GM21367 (cell line): ENCODE measurements at regions not wholly inside any gene's neighbourhood (a gene's known extent, or its start where the extent isn't known, plus 50 kb on each side); places are given as distances from the start of the nearest gene placed in this dataset.
"Not testable (repeated sequence)": the region's sequence is repeated elsewhere in the genome, so short reads cannot be mapped to it uniquely, and the experiment has no call there.

Experiments
- ATAC-seq: cut with Tn5 transposase; IDR thresholded peaks from one replicate; pipeline ENCODE4 v1.9.1; 2021; ENCODE audit not compliant: unreplicated experiment

DNA sequence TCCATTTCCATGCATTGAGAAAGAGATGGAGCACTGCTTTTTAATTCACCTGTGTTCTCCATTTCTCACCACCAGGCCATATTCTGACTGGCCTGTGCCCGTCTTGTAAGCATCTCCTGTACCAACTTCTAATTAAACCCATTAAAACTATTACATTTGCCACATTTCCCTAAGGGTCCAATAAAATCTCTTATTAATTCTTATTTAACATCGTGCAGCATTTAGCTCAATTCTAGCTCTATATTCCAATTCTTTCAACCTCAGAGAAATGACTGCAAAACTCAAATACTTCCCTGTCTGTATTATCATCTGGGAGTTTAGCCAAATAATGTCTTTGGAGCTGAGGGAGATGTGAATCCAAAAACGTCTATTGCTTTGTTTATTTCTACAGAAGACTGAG lies 495.4 kb upstream of the TMEM132C start:
- no peak for ATAC-seq

DNA sequence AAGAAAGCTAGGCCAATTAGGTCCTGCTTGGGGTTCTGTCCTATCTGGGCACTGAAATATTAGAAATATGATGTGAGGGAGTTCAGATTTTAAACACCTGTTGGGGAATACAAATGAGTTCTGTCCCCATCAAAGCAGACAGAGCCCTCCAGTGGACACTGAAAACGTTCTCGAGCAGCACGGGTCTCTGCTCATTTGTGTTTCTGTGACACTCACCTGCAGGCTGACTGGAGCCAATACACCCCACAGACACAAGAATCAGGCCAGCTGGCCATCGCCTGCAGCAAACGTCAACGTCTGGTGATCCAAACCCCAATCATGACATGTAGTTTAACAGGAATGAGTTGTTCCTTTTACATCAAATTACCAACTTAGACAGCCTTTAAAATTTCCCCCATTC lies 493.4 kb upstream of the TMEM132C start:
- no peak for ATAC-seq

DNA sequence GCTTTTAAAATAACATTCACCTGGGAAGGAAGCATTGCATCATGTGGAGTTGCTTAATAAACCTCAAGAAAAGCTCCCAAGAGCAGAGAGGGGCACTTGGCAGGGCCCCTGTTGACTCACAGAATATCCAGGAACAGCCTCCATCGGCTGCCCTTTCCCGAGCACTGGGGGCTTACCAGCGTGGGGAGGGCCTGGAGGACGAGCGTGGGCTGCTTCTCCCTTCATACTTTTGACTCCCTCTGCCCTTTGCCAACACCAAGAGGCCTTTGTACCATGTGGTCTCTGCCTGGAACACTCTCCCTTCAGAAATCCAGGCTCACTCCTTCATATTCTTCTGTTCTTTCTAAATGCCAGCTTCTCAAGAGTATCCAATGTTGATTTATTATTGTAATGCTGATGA lies 492.1 kb upstream of the TMEM132C start:
- no peak for ATAC-seq

DNA sequence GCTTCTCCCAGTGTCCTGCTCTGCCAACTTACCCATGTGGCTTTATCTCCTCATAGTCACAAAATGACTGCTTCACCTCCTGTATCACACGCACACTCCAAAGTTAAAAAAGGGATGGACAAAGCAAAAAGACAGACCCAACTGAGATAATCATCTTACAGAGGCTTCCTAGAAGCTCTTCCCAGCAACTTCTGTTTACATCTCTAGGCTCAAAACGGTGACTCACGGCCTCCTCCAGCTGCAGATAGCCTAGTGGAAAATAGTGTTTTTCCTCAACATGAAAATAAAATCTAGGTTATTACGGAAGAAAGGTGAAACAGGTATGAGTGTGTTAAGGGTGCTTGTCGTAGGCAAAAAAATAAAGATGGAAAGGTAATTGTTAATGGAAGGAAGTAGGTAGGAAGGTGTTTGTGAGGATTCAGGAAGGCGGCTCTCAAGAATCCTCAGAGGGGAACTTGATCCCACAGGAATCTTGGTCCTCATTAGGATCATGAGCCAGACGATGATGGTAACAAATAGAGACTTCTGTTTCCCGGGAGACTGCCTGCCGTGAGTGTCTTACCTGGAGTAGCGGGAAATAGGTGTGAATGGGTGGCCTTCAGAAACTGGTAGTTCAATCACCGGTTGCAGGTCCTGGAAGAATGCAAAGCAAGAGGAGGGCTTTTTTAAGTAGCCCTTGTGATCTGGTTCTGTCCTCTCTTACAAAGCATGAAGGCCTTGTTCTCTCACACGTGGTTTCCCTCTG lies 487.5 kb upstream of the TMEM132C start:
- ATAC-seq, result no peak

DNA sequence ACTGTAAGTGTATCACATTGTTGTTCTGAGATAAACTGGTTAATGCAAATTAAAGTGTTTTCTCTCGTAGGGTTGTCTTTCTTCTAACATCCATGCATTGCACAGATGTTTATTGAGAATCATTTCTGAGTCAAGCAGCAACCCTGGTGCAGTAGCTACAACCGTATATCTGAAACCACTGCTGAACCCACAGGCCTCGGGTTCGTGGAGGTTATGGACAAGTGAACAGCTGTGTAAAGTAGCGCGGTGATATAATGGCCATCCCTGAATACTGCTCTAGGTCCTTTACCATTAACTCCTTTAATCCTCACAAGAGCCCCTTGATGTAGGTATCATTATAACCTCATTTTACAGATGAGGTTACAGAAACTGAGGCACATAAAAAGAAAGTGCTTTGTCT lies 486.1 kb upstream of the TMEM132C start:
- no peak for ATAC-seq

DNA sequence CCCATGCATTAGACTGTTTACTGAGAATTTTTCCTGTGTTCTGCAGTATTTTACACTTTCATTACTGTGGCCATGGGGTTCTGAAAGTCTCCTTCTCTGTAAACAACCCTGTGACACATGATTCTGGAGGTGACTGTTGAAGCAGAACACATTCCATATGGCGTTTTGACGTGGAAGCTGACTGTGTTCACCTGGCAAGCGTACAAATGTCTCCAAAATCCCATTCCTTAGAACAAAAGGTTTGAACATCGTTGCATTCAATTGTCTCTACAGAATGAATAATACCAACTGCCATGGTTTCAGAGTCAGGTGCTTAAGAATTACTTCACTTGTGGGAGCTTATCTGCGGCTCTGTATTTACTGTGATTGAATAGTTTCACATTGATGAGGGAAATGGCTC lies 485.6 kb upstream of the TMEM132C start:
- no peak for ATAC-seq

DNA sequence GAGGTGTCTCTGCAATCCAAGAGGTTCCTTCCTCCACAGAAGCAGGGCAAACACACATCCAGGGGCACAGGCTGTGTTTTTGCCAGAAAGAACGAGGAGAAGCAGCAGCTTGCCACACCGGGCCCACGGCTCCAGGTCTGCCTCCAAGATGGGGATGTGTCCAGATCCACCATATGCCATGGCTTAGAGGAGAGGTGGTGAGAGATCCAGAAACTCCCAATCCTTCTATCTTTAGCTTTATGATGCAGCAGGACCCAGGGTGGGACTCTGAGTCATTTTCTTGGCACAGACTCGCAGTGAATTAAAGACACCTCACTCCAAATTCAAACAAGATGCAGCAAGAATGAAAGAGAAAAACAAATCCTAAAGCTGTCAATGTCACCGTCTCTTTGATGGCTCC lies 481.4 kb upstream of the TMEM132C start:
- no peak for ATAC-seq

DNA sequence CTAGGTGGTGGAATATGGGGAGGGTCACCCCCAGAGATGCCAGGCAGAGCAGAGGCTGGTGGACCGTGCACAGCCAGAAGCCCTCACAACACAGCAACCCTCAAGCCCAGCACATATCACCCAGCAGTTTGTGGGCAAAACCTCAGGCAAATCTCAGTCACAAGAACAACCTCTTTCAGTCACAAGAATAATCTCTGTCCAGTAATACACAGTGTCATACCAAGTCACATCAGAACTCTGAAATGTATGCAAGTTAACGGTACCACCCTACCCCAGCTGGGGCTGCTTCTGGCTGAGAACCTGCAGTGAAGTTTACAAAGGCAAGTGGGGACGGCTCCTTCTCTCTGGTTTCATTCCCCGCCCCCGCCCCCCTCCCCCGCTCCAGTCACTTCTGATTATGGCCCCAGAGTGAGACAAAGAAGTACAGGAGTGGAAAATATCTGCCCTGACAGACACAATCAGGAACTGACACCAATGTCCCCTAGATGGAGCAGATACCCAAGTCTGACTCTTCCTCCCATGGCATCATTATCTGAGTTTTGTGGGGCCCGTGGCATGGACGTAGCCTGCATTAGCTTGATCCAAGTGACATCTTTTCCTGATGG lies 480.9 kb upstream of the TMEM132C start:
- ATAC-seq, result no peak

DNA sequence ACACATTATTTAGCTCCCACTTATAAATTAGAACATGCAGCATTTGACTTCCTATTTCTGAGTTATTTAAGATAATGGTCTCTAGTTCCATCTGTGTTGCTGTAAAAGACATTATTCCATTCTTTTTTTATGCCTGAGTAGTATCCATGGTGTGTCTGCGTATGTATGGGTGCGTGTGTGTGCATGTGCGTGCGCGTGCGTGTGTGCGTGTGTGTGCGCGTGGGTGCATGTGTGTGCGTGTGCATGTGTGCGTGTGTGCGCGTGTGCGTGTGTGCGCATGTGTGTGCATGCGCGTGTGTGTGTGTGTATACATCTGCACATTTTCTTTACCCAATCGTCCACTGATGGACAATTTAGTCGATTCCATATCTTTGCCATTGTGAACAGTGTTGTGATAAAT lies 479.4 kb upstream of the TMEM132C start:
- no peak for ATAC-seq

DNA sequence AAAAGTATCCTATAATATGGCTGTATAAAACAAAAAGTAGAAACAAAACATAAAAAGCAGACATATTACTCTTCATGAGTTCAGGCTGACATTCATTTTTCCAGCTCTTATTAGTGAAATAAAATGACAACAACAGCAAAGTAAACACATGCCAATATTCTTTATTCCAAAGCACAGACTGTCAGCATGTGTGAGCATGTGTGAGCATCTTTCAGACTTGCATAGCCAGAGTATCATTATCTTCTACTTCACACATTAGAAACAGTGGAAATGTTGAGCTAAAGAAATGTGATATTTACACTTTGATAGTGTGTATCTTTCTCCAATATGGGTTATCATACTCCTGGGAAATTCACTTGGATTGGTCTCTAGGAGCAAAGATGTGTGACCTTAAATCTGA lies 476.6 kb upstream of the TMEM132C start:
- no peak for ATAC-seq

DNA sequence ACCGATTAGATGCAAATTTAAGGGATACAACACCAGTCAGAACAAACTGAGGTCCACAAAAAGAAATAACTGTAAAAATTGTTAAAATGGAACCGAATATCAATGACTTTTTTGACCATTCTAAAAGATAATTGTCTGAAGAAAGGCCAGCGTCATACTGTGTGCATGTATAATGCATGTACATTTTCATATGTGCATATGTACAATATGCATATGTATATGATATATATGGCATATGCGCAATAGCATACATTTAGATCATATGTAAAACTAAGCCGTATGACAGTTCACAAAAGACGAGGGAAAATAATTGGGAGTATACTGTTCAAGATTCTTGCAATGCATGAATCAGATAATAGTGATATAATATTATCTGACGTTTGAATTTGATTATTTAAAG lies 475.8 kb upstream of the TMEM132C start:
- no peak for ATAC-seq

DNA sequence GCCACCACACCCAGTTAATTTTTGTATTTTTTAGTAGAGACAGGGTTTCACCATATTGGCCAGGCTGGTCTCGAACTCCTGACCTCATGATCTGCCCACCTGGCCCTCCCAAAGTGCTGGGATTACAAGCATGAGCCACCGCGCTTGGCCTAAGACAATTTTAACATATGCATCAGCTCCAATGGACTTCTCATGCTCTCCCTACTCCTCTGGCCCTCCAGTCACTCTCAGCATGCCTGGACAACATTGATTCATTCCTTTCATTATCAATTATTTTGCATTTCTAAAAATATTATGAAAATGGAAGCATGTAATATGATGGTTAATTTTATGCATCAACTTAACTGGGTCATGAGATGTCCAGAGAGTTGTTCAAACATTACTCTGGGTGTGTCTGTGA lies 469.1 kb upstream of the TMEM132C start:
- ATAC-seq, result no peak

DNA sequence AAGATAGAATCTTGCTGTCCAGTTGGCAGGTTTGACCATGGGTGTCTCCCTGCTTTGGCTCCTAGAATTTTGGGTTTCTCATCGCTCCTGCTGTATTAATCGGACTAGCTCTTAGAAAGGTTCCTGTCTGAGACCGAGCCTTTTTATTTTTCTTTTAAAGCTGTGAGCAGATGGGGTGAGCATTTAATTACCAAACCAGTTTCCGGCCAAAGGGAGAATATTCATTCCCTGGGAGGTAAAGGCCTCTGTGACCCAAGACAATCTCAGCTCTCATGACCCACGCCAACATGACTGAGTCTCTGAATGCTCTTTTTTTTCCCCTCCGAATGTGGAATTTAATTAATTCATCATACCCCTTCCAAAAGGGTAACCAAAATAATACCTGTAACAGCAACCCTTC lies 464.7 kb upstream of the TMEM132C start:
- ATAC-seq, result no peak

DNA sequence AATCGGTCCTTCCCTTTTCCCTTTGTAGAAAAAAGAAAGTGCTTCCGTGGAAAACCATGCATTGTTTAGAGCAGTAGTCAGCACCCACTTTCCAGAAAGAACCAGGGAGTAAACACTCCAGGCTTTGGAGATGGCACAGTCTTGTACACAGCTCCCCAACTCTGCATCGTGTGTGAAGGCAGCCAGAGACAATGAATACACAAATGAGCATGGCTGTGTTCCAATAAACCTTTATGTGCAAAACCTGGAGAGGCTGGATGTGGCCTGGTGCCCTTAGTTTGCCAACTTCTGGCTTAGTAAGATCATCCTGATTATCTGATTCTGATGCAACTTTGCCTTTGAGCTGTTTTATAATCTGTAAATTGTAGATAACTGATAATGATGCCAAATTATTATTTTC lies 463.4 kb upstream of the TMEM132C start:
- no peak for ATAC-seq

DNA sequence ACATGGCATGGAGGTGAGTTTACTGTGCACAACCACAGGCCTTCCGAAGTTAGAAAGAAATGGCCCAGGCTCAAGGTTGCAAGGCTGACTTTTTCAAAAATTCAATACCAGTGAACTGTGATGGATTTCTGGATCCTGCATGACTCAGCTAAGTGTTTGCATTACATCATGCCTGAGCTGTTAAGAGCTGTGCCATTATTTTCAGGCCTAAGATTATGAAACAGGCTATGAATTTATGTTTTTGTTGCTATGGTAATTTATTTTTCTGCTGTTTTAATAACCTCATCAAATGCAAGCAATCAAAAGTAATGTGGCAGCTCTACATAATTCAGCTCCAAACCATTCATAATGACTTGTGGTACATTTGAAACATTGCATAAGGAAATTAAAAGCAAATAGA lies 457.7 kb upstream of the TMEM132C start:
- ATAC-seq, result no peak

DNA sequence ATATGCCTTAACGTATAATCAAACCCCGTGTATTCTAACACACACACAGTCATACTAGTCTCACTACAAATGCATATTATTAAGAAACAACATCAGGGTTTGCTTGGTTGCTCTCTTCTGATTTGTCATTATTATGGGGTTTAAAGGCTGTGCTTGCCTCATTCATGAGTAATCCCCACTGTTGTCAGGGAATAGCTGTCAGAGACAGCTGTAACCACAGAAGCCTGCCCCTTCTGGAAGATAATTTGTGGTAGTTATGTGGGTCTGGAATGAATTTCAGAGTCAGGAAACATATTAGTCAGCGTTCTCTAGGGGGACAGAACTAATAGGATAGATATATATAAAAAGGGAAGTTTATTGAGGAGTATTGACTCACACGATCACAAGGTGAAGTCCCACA lies 456.9 kb upstream of the TMEM132C start:
- no peak for ATAC-seq

DNA sequence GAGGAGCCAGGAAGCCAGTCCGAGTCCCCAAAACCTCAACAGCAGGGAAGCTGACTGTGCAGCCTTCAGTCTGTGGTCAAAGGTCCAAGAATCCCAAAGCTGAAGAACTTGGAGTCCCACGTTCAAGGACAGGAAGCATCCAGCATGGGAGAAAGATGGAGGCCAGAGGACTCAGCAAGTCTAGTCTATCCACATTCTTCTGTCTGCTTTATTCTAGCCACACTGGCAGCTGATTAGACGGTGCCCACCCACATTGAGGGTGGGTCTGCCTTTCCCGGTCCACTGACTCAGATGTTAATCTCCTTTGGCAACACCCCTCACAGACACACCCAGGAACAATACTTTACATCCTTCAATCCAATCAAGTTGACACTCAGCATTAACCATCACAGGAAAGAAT lies 456.5 kb upstream of the TMEM132C start:
- not testable (repeated sequence) for ATAC-seq

DNA sequence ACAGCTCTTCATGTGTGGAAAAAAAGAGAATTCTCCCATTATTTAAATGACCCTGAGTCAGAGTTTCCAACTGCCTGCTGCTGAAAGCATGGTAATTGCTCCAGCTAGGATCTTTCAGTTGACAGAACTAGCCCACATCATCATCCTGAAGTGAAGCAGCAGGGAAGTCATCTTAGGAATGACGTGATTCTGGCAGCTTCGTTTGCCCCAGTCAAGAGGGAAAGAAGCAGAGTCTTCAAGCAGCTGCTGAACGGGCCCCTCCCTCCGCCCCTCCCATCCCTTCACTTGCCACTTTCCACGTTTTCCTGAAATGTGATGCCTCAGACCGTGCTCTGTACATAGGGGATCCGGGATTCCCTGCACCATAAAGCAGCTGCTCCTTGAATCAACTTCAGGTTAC lies 455.0 kb upstream of the TMEM132C start:
- no peak for ATAC-seq

DNA sequence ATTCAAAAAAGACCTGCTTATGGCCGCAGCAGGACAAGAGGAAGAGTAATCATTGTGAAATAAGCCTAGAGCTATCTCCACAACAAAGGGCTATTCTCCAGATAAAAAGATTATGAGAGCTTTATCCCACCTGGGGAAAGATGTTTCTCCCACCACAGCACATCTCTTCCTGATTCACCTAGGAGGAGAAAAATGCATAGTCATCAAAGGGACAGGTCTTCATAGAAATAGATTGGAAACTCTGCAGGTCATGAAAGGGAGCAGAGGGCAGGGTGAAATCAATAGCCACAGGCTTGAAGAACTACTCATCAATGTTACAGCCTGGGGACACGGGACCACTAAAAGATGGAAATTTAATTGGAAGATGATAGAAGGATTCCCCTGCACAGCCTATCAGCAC lies 453.8 kb upstream of the TMEM132C start:
- no peak for ATAC-seq

DNA sequence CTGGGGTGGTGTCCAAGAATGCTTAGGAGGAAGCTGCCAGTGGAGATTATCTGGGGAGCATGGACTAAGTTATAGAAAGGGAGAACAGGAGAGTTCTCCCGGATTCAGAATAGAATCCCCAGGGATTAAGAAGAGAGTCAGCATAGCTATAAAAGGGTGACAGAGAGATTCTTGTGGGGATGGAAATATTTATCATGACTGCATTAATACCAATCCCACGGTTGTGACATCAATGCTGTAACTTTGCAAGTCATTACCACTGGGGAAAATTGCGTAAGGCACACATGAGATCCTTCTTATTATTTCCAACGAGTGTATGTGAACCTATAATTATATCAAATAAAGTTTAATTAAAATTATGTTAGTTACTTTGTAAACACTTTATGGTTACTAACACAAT lies 447.9 kb upstream of the TMEM132C start:
- ATAC-seq, result no peak

DNA sequence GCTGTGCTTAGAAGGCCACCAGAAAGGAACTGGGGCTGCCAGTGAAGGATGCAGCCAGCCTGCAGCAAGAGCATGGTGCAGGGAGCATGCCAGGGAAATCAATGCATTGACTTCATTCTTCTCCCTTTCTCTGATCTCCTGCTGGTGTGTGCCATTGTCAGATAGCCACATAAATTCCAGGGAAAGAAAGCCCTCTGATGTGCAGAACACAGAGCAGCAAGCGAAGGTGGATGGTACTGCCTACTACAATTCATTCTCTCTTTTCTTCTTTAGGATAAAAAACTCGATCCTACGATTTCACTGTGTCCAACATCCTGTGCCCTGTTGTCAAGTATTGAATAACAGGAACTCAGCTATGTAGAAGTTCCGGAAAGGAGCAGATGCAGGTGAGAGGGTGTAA lies 446.7 kb upstream of the TMEM132C start:
- ATAC-seq, result no peak

DNA sequence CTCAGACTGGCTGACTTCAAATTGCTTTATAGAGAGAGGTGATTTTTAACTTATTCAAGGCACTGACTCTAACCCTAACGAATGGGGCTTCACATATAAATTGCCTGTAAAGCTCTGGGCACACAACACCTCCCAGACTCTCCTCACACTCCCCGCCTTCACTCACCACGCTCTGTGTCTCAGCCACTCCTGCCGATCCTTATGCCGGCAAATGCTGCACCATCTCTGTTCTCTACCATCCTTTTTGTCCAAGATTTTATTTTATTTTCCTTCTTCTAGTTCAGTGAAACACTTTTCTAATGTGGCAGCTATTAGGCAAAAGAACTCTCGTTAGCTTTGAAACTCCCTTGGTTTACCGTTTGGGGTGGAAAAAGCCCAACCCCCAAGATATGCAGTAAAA lies 446.1 kb upstream of the TMEM132C start:
- ATAC-seq, result no peak

DNA sequence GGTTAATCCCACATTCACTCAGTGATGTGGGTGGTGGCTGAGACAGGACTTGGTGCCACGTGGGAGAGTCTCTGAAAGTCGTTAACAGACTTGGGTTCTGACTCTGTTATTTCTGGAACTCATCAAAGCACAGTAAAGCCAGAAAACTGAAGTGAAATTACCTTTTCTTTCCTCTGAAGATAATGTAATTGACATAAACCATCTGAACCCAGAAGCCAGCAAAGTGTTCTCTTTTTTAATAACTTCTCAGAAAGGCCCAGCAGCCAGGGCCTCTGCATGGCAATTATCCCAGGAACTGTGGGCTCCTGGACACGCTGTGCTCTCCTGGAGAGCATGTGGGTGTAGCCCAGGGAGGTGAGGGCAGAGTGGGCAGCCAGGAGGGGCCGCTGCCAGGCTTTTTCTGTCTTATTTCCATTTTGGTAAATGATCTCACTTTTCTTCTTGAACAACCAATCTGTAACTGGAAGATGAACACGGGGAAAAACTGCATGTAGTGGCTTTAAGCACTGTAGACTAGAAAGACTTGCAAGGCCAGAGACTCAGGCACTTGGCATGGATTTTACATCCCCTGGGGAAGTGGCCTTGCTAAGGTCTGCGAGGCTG lies 444.1 kb upstream of the TMEM132C start:
- no peak for ATAC-seq
